ENCODE measurements at regions not wholly inside any gene's neighbourhood (a gene's known extent, or its start where the extent isn't known, plus 50 kb on each side); places are given as distances from the start of the nearest gene placed in this dataset.
"Not testable (repeated sequence)": the region's sequence is repeated elsewhere in the genome, so short reads cannot be mapped to it uniquely, and the experiment has no call there.

DNA sequence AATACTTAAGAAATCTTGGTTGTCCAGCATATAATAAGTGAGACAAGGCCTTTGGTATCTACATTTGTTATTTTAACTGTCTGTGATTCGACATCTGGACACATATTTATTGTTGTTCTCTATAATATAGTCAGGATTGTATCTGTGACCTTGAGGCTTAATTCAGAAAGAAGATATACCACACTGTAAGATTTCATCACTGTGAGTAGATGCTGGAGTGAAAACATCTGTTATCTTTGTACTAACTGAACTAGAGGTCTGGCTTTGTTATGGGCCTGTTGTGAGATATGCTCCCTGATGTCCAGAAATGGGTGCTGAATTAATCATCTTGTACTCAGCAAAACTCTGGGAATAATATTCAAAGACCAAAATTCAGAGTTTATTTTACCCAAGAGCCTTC lies 148.5 kb downstream of the ISOC1 start:
- DNase-seq (ENCODE audit: low read depth) = no peak
- TF ChIP-seq, protein P1, sequence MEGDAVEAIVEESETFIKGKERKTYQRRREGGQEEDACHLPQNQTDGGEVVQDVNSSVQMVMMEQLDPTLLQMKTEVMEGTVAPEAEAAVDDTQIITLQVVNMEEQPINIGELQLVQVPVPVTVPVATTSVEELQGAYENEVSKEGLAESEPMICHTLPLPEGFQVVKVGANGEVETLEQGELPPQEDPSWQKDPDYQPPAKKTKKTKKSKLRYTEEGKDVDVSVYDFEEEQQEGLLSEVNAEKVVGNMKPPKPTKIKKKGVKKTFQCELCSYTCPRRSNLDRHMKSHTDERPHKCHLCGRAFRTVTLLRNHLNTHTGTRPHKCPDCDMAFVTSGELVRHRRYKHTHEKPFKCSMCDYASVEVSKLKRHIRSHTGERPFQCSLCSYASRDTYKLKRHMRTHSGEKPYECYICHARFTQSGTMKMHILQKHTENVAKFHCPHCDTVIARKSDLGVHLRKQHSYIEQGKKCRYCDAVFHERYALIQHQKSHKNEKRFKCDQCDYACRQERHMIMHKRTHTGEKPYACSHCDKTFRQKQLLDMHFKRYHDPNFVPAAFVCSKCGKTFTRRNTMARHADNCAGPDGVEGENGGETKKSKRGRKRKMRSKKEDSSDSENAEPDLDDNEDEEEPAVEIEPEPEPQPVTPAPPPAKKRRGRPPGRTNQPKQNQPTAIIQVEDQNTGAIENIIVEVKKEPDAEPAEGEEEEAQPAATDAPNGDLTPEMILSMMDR (conservative IDR thresholded peaks at IDR 0.05; ENCODE audit: low read depth, low read length) = no peak
- H3K4me3 ChIP-seq (ENCODE audit: low read length) = no peak overlapping the region

DNA sequence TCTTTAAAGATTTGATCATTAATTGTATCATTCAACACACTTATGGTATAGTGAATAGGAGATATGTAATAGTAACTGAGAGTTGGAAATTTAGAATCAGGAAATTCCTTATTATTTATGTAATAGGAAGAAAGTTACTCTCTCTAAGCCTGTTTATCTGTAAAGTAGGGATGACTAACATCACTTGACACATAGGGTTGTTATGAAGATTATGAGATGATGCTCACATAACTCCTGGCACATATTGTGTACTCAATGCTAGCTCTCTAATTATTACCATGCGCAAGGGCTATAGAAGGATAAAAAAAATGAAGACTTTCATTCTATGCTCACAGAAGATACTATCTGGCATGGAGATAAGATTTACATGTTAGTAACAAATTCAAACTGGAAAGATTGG lies 149.9 kb downstream of the ISOC1 start:
- no peak for DNase-seq (ENCODE audit: low read depth)
- TF ChIP-seq, protein P1 (conservative IDR thresholded peaks at IDR 0.05; ENCODE audit: low read depth, low read length) = no peak

DNA sequence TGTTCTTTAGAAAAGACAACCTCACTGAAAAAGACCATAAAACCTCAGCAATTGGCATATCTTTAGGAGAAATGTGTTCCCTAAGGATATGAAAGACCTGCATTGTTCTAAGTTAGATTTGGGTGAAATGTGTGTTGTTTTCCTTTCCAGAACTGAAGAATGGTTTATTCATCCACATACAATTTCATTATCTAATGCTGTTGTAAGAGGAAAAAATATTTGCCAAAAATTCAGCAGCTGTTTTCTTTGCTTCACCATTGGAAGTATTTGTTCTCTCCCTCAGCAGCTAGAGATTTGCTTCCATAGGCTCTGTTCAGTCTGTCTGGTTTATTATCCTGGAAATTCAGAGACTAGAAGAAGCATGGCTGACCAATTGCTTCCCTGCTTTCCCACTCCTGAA lies 150.9 kb downstream of the ISOC1 start:
- no peak for DNase-seq (ENCODE audit: low read depth)
- H3K4me3 ChIP-seq (ENCODE audit: low read length) = no peak overlapping the region
- TF ChIP-seq, protein P1 (conservative IDR thresholded peaks at IDR 0.05; ENCODE audit: low read depth, low read length) = no peak

More for the DNA sequence above, 149.9 kb downstream of the ISOC1 start:
- no peak overlapping the region for H3K4me3 ChIP-seq (ENCODE audit: low read length)

DNA sequence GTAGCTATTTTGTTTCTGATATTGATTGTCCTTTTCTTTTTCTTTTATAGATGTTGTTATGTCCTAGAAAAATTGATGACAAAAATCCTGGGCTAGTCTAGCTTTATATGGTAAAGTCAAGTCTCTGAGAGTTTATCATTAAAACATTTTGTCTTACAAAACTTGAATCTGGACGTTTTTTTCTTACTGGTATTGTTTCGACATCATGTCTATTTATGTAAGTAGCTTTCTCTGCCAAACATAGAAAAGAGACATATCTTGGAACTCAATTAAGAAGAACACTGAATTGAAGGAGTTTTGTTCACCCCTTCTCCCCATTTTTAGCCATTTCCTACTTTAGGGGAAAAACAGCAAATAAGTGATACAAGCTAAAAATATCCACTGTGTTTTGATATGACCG lies 151.5 kb downstream of the ISOC1 start:
- no peak overlapping the region for H3K4me3 ChIP-seq (ENCODE audit: low read length)
- TF ChIP-seq, protein P1 (conservative IDR thresholded peaks at IDR 0.05; ENCODE audit: low read depth, low read length) = no peak
- DNase-seq (ENCODE audit: low read depth) = no peak

DNA sequence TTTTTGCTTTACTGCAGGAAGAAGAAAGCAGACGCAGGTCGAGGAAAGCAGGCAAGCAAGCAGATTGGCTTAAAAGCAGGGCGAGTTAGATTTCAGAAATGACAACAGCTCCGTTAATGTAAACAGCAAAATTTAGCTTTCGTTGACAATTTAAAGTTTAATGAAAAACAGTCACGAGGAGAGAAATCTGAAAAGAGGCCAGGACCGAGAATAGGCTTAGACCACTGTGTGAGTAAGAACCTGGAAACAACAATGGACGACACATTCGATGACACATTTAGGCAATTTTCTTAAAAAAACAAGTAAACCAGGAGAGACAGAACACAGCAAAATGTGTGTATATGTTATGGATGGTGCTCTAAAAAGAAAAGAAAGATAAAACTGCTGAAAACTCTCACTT lies 155.3 kb downstream of the ISOC1 start:
- TF ChIP-seq, protein P1 (conservative IDR thresholded peaks at IDR 0.05; ENCODE audit: low read depth, low read length) = no peak
- no peak for DNase-seq (ENCODE audit: low read depth)
- no peak overlapping the region for H3K4me3 ChIP-seq (ENCODE audit: low read length)

DNA sequence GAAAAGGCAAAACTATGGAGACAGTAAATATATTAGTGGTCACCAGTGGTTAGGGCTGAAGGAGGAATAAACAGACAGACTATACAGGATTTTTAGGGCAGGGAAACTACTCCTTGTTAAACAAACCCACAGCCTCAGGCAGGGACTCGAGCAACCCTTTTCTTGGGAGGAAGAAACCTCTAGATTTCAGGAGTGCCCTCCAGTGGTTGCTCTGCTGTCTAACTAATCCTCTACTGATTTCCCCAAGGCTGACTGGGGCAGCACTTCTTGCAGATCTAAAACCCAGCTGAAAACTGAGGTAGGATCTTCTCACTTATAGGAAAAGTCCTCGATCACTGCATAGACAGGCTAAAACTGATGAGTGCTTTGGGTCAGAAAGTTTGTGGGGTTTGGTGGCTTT lies 176.8 kb downstream of the ISOC1 start:
- no peak overlapping the region for H3K4me3 ChIP-seq (ENCODE audit: low read length)
- TF ChIP-seq, protein P1 (conservative IDR thresholded peaks at IDR 0.05; ENCODE audit: low read depth, low read length) = peak; percentile 46
- no peak for DNase-seq (ENCODE audit: low read depth)

DNA sequence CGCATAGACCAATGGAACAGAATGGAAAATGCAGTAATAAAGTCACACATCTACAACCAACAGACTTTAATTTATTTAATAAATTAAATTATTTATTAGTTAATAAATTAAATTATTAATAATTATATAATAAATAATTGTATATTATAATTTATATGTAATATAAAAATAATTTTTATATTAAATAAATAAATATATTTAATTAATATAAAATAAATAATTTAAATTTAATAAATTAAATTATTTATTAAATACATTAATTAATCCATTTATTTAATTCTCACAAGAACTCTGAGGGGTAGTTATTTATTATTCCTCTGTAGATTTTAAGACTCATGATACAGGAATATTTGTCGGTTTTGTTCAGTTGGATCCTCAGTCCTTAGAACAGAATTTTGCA lies 176.1 kb upstream of the ADAMTS19 start:
- TF ChIP-seq, protein P1 (conservative IDR thresholded peaks at IDR 0.05; ENCODE audit: low read depth, low read length) = no peak
- H3K4me3 ChIP-seq (ENCODE audit: low read length) = no peak overlapping the region
- DNase-seq (ENCODE audit: low read depth) = no peak

DNA sequence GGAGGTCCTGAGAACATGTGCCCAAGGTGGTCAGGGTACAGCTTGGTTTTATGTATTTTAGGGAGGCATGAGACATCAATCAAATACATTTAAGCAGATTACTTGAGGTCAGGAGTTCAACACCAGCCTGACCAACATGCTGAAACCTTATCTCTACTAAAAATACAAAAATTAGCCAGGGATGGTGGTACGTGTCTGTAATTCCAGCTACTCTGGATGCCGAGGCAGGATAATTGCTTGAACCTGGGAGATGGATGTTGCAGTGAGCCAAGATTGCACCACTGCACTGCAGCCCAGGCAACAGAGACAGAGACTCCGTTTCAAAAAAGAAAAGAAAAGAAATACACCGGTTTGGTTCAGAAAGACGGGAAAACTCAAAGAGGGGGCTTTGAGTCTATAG lies 165.9 kb upstream of the ADAMTS19 start:
- not testable (repeated sequence) for DNase-seq (ENCODE audit: low read depth); H3K4me3 ChIP-seq (ENCODE audit: low read length)
